ENCODE measurements at regions not wholly inside any gene's neighbourhood (a gene's known extent, or its start where the extent isn't known, plus 50 kb on each side); places are given as distances from the start of the nearest gene placed in this dataset.

DNA sequence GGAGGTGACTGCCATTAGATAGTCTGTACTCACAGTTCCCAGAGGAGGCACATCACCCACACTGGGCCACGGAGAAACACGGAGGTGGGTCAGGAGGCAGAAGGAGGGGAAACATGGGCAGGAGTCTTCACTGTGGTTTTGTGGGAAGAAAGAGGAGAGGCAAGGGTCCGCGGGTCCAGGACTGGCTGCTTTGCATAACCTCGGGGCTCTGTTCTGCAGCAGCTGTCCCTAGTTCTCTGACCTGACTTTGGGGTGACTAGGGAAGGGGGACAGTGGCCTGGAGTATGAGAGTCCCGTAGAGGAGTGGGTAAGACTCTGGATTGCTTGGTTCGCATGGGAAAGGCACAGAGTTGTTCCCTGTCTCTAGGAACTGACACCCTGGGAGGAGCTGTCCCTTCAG is 238.3 kb upstream of the RAB6C start:
- Mint-ChIP-seq H3K9me3 (no peaks in the 10 kb centered on the region), H3K27ac (no peak overlapping the region), H3K4me1 (no peaks in the 10 kb centered on the region), H3K4me3 (no peak overlapping the region), H3K36me3 (no peaks in the 10 kb centered on the region), H3K27me3 (peaks cover 2% of the 10 kb centered on the region)

DNA sequence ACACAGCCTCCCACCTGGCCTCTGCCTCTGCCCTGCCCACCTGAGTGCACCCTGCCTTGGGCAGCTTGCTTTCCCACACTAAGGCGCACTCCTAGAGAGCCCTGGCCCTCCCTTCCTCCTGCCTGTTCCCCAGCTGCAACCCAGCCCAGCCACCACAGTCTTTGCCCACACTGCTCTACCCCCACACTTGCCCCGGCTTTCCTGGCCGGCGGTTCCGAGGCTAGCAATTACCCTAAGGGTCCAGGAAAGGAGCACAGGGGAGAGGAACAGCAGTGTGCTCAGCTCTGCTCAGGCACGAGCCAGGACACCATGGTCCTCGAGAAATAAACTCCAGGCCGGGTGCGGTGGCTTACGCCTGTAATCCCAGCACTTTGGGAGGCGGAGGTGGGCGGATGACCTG is 237.8 kb upstream of the RAB6C start:
- H3K4me3 Mint-ChIP-seq, result no peak overlapping the region
- no peak overlapping the region for H3K27ac Mint-ChIP-seq
- no peaks in the 10 kb centered on the region for H3K4me1 Mint-ChIP-seq
- no peaks in the 10 kb centered on the region for H3K9me3 Mint-ChIP-seq
- H3K27me3 Mint-ChIP-seq, result peaks cover 2% of the 10 kb centered on the region
- H3K36me3 Mint-ChIP-seq, result no peaks in the 10 kb centered on the region

GRCh38 chr2:129742415-129743180 is 236.9 kb upstream of the RAB6C start:
- no peak overlapping the region for H3K4me3 Mint-ChIP-seq
- H3K4me1 Mint-ChIP-seq, result no peaks in the 10 kb centered on the region
- no peaks in the 10 kb centered on the region for H3K36me3 Mint-ChIP-seq
- no peaks in the 10 kb centered on the region for H3K9me3 Mint-ChIP-seq
- no peak overlapping the region for H3K27ac Mint-ChIP-seq
- H3K27me3 Mint-ChIP-seq, result peaks cover 2% of the 10 kb centered on the region

GRCh38 chr2:129744141-129744540 is 235.3 kb upstream of the RAB6C start:
- Mint-ChIP-seq H3K27me3 (peaks cover 3% of the 10 kb centered on the region), H3K27ac (no peak overlapping the region), H3K36me3 (no peaks in the 10 kb centered on the region), H3K4me3 (no peak overlapping the region), H3K4me1 (no peaks in the 10 kb centered on the region), H3K9me3 (no peaks in the 10 kb centered on the region)

GRCh38 chr2:129744649-129745048 is 234.8 kb upstream of the RAB6C start:
- Mint-ChIP-seq H3K27me3 (peaks cover 4% of the 10 kb centered on the region), H3K27ac (no peak overlapping the region), H3K36me3 (no peaks in the 10 kb centered on the region), H3K4me3 (no peak overlapping the region), H3K4me1 (no peaks in the 10 kb centered on the region), H3K9me3 (no peaks in the 10 kb centered on the region)

GRCh38 chr2:129747500-129748125 is 231.9 kb upstream of the RAB6C start:
- no peaks in the 10 kb centered on the region for H3K4me1 Mint-ChIP-seq
- no peaks in the 10 kb centered on the region for H3K36me3 Mint-ChIP-seq
- H3K9me3 Mint-ChIP-seq, result no peaks in the 10 kb centered on the region
- no peak overlapping the region for H3K27ac Mint-ChIP-seq
- peaks cover 6% of the 10 kb centered on the region for H3K27me3 Mint-ChIP-seq
- no peak overlapping the region for H3K4me3 Mint-ChIP-seq

DNA sequence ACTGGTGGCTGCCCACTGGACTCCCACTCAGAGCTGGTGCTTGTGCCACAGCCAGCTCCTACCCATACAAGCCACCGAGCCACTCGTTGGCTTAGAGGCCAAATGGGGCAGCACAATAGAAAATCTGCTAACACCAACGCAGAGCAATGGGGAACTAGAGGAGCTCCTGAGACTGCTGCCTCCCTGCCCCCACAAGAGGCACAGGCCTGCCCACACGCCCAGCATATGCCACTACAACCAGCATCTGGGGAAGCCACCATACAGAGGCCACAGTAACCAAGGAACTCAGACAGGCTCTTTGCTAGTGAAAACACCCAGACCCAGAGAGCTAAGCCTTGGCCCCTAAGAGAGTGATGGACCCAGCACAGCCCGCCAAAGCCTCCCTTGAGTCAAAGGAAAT is 231.2 kb upstream of the RAB6C start:
- Mint-ChIP-seq H3K36me3 (no peaks in the 10 kb centered on the region), H3K27ac (no peak overlapping the region), H3K4me3 (no peak overlapping the region), H3K4me1 (no peaks in the 10 kb centered on the region), H3K9me3 (no peaks in the 10 kb centered on the region), H3K27me3 (peaks cover 6% of the 10 kb centered on the region)

GRCh38 chr2:129748653-129749052 is 230.8 kb upstream of the RAB6C start:
- no peak overlapping the region for H3K27ac Mint-ChIP-seq
- H3K36me3 Mint-ChIP-seq, result no peaks in the 10 kb centered on the region
- no peak overlapping the region for H3K4me3 Mint-ChIP-seq
- H3K4me1 Mint-ChIP-seq, result no peaks in the 10 kb centered on the region
- no peaks in the 10 kb centered on the region for H3K9me3 Mint-ChIP-seq
- peaks cover 6% of the 10 kb centered on the region for H3K27me3 Mint-ChIP-seq

GRCh38 chr2:129751409-129751808 is 228.1 kb upstream of the RAB6C start:
- Mint-ChIP-seq H3K9me3 (no peaks in the 10 kb centered on the region), H3K4me3 (no peak overlapping the region), H3K36me3 (no peaks in the 10 kb centered on the region), H3K4me1 (no peaks in the 10 kb centered on the region), H3K27ac (no peak overlapping the region), H3K27me3 (peaks cover 8% of the 10 kb centered on the region)

- Mint-ChIP-seq H3K9me3 (no peaks in the 10 kb centered on the region), H3K27ac (no peak overlapping the region), H3K4me3 (no peak overlapping the region), H3K36me3 (no peaks in the 10 kb centered on the region), H3K4me1 (no peaks in the 10 kb centered on the region), H3K27me3 (peaks cover 8% of the 10 kb centered on the region)
Observed at GRCh38 chr2:129752176-129752575, 227.3 kb upstream of the RAB6C start.

DNA sequence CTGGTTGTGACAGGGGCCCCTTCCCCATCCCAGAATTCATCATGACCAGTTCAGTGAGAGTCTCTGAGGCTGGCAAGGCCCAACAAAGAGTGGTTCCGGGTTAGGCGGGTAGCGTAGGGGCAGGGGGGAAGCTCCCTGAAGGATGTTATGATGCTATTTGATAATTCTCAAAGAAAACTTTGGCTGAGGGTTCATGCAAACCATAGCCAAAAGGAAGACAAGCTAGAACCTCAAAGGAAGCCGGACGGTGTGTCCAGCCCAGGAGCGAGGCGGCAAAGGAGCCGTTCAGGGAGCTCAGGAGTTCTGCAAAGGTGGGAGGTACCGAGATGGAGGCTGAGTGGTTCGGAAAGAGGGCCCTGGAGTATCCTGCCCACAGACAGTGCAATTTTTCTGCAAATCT is 226.8 kb upstream of the RAB6C start:
- no peak overlapping the region for H3K4me3 Mint-ChIP-seq
- peaks cover 8% of the 10 kb centered on the region for H3K27me3 Mint-ChIP-seq
- no peaks in the 10 kb centered on the region for H3K4me1 Mint-ChIP-seq
- H3K36me3 Mint-ChIP-seq, result no peaks in the 10 kb centered on the region
- no peaks in the 10 kb centered on the region for H3K9me3 Mint-ChIP-seq
- H3K27ac Mint-ChIP-seq, result no peak overlapping the region

DNA sequence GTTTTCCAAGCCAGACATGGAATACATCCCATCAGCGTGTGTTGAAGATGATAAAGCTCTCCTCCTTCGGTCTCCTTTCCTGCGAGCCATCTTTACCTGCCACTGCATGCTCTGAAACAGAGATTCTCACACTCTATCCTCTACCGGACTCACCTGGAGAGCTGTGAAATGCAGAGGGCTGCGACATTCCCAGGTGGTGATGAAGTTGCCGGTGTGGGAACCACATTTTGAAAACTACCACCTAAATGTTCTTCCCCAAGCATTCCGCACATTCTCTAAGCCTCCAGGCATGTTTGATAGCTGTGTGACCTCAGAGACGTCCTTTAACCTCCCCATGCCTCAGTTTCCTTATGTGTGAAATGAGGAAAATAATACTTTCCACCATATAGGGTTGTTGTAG is 226.2 kb upstream of the RAB6C start:
- Mint-ChIP-seq H3K4me3 (no peak overlapping the region), H3K9me3 (no peaks in the 10 kb centered on the region)

GRCh38 chr2:129754421-129754820 is 225.0 kb upstream of the RAB6C start:
- Mint-ChIP-seq H3K27ac (no peak overlapping the region), H3K27me3 (peaks cover 6% of the 10 kb centered on the region), H3K4me3 (no peak overlapping the region), H3K36me3 (no peaks in the 10 kb centered on the region), H3K9me3 (no peaks in the 10 kb centered on the region), H3K4me1 (no peaks in the 10 kb centered on the region)

More for the DNA sequence above, 226.2 kb upstream of the RAB6C start:
- no peaks in the 10 kb centered on the region for H3K4me1 Mint-ChIP-seq
- H3K36me3 Mint-ChIP-seq, result no peaks in the 10 kb centered on the region
- H3K27ac Mint-ChIP-seq, result no peak overlapping the region
- peaks cover 8% of the 10 kb centered on the region for H3K27me3 Mint-ChIP-seq

DNA sequence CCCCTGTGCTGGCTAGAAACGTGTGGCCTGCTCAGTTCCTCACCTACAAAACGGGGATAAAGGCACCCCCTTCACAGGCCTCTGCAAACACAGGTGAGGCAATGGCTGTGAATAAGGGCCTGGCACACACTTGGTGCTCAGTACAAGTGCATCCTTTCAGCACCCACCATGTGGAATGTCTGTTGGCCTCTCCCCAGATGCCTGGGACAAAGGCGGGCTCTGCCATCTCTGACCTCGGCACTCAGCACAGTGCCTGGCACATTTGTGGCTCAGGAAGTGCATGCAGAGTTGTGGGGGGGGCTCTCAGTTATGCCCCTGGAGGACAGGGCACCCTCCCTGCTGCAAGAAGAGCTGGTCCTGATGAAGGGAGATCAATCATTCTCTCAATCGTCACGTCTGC is 224.6 kb upstream of the RAB6C start:
- no peak overlapping the region for H3K27ac Mint-ChIP-seq
- no peaks in the 10 kb centered on the region for H3K36me3 Mint-ChIP-seq
- H3K4me1 Mint-ChIP-seq, result no peaks in the 10 kb centered on the region
- no peak overlapping the region for H3K4me3 Mint-ChIP-seq
- no peaks in the 10 kb centered on the region for H3K9me3 Mint-ChIP-seq
- peaks cover 6% of the 10 kb centered on the region for H3K27me3 Mint-ChIP-seq

GRCh38 chr2:129755786-129756185 is 223.7 kb upstream of the RAB6C start:
- H3K4me3 Mint-ChIP-seq, result no peak overlapping the region
- H3K27ac Mint-ChIP-seq, result no peak overlapping the region
- no peaks in the 10 kb centered on the region for H3K36me3 Mint-ChIP-seq

DNA sequence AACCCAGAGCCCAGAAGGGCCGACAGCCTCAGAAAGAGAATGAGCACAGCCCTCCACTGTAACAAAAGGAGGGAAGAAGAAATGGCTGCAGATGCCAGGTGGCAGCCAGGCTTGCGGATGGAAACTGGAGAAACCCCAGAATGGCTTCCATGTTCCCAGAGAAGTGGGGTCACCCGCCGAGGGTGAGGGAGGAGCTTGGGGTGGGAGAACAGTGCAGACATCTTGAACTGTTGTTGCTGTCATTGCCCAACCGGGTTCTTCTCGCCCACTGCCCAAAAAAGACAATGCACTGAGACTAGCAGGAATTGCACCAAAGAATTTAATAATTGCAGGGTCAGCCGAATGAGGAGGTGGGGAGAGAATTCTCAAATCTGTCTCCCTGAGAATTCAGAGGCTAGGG is 223.2 kb upstream of the RAB6C start:
- peaks cover 2% of the 10 kb centered on the region for H3K27me3 Mint-ChIP-seq
- no peak overlapping the region for H3K4me3 Mint-ChIP-seq
- H3K9me3 Mint-ChIP-seq, result no peaks in the 10 kb centered on the region
- H3K4me1 Mint-ChIP-seq, result no peaks in the 10 kb centered on the region
- H3K27ac Mint-ChIP-seq, result no peak overlapping the region
- no peaks in the 10 kb centered on the region for H3K36me3 Mint-ChIP-seq

More at GRCh38 chr2:129755786-129756185, 223.7 kb upstream of the RAB6C start:
- H3K4me1 Mint-ChIP-seq, result no peaks in the 10 kb centered on the region
- H3K9me3 Mint-ChIP-seq, result no peaks in the 10 kb centered on the region
- H3K27me3 Mint-ChIP-seq, result peaks cover 2% of the 10 kb centered on the region

Measured in activated naive CD4-positive, alpha-beta T cell treated with anti-CD3 and anti-CD28 coated beads, Interleukin-2, amount 50 U/mL, for 24 hours (primary cell).